Osteocyte (in vitro differentiated cells): ENCODE measurements at regions not wholly inside any gene's neighbourhood (a gene's known extent, or its start where the extent isn't known, plus 50 kb on each side); places are given as distances from the start of the nearest gene placed in this dataset.

Source experiments
- DNase-seq: peaks from one replicate; pipeline ENCODE4 v3.0.0; 2021; ENCODE audit warnings: mixed read lengths; ENCODE audit not compliant: unreplicated experiment; ENCODE audit errors: extremely low spot score
- H3K27ac Mint-ChIP-seq: one replicate; pipeline ENCODE4 v1.8.0; 2021; ENCODE audit warnings: mild to moderate bottlenecking, mixed read lengths; ENCODE audit not compliant: unreplicated experiment
- H3K27me3 Mint-ChIP-seq: one replicate; pipeline ENCODE4 v1.8.0; 2021; ENCODE audit warnings: mixed read lengths; ENCODE audit not compliant: unreplicated experiment
- H3K36me3 Mint-ChIP-seq: one replicate; pipeline ENCODE4 v1.8.0; 2021; ENCODE audit warnings: mixed read lengths; ENCODE audit not compliant: unreplicated experiment
- H3K4me1 Mint-ChIP-seq: one replicate; pipeline ENCODE4 v1.8.0; 2021; ENCODE audit warnings: mixed read lengths; ENCODE audit not compliant: unreplicated experiment
- H3K4me3 Mint-ChIP-seq: one replicate; pipeline ENCODE4 v1.8.0; 2021; ENCODE audit warnings: mild to moderate bottlenecking, moderate library complexity, mixed read lengths; ENCODE audit not compliant: unreplicated experiment
- H3K9me3 Mint-ChIP-seq: one replicate; pipeline ENCODE4 v1.8.0; 2021; ENCODE audit warnings: mixed read lengths; ENCODE audit not compliant: unreplicated experiment
- TF ChIP-seq, protein P1 (sequence below): fragments of 200-600 bp; sonication (generic); IDR thresholded peaks from 2 replicates; pipeline ENCODE4 v1.5.0; 2021; ENCODE audit warnings: antibody characterized with exemption, mild to moderate bottlenecking, moderate library complexity

DNA sequence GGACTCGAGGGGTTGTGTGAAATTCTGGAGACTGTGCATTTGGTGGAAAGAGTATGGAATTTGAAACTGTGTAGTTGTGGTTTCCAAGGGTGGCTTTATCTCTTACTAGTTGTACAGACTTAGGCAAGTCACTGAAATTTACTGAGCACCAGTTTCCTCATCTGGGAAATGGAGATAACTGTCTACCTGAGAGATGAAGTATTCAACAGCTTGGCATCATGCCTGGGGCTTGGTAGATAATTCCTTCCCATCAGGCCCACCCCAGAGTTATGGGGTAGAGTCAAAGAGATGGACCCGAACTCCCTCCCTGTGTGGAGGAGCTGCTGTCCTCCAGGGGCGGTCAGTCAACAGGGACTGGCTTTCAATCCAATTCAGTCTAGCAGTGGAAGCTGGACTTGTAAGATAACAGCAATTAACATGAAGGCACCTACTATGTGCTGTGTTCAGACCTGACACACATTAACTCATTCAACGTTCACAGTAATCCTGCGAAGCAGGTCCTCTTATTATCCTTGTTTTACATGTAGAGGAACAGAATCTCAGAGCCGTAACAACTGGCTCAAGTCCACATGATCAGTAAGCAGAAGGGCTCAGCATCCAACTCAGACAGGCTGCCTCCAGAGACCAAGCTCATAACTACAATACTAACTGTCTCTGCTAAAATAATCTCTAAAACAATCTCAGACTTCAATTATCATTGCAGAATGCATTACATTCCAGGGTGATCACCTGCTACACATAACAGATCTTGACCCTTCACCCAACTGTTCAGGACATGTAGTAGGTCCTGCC is 432.1 kb downstream of the LPIN1 start:
- TF ChIP-seq, protein P1, sequence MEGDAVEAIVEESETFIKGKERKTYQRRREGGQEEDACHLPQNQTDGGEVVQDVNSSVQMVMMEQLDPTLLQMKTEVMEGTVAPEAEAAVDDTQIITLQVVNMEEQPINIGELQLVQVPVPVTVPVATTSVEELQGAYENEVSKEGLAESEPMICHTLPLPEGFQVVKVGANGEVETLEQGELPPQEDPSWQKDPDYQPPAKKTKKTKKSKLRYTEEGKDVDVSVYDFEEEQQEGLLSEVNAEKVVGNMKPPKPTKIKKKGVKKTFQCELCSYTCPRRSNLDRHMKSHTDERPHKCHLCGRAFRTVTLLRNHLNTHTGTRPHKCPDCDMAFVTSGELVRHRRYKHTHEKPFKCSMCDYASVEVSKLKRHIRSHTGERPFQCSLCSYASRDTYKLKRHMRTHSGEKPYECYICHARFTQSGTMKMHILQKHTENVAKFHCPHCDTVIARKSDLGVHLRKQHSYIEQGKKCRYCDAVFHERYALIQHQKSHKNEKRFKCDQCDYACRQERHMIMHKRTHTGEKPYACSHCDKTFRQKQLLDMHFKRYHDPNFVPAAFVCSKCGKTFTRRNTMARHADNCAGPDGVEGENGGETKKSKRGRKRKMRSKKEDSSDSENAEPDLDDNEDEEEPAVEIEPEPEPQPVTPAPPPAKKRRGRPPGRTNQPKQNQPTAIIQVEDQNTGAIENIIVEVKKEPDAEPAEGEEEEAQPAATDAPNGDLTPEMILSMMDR = no peak
- Mint-ChIP-seq H3K27me3 (no peaks in the 10 kb centered on the region), H3K4me3 (no peak overlapping the region), H3K9me3 (no peaks in the 10 kb centered on the region), H3K27ac (peak overlapping the region; percentile 33), H3K36me3 (no peaks in the 10 kb centered on the region), H3K4me1 (peaks cover 41% of the 10 kb centered on the region)
- no peak for DNase-seq

DNA sequence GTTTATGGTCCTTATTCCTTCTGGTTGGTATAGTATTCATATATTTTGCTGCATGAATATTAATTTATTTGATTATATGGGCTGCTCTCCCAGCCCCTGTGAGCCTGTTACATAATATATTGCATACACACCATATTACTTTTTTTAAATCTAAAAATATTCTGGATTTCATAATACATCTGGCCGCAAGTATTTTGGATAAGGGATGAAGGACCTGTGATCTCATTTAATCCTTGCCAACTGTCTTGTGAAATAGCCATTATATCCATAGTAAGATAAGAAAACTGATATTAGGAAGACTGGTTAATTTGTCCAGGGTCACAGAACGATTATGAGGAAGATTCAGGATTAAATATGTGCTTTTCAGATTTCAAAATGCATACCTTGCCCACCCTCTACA is 433.6 kb downstream of the LPIN1 start:
- Mint-ChIP-seq H3K27me3 (no peaks in the 10 kb centered on the region), H3K9me3 (no peaks in the 10 kb centered on the region), H3K27ac (no peak overlapping the region), H3K4me3 (no peak overlapping the region), H3K36me3 (no peaks in the 10 kb centered on the region), H3K4me1 (peaks cover 36% of the 10 kb centered on the region)
- DNase-seq = no peak
- TF ChIP-seq, protein P1 = no peak

- peaks cover 9% of the 10 kb centered on the region for H3K4me1 Mint-ChIP-seq
- no peak overlapping the region for H3K27ac Mint-ChIP-seq
- DNase-seq = no peak
- no peak overlapping the region for H3K4me3 Mint-ChIP-seq
- H3K9me3 Mint-ChIP-seq = no peaks in the 10 kb centered on the region
- no peaks in the 10 kb centered on the region for H3K27me3 Mint-ChIP-seq
- TF ChIP-seq, protein P1 = no peak
- no peaks in the 10 kb centered on the region for H3K36me3 Mint-ChIP-seq
Observed at GRCh38 chr2:12183032-12183645, 436.7 kb downstream of the LPIN1 start.

GRCh38 chr2:12192762-12193161 is 446.3 kb downstream of the LPIN1 start:
- Mint-ChIP-seq H3K27me3 (no peaks in the 10 kb centered on the region), H3K9me3 (peaks cover 7% of the 10 kb centered on the region), H3K4me1 (peaks cover 11% of the 10 kb centered on the region), H3K4me3 (no peak overlapping the region), H3K27ac (no peak overlapping the region), H3K36me3 (no peaks in the 10 kb centered on the region)
- DNase-seq = no peak
- TF ChIP-seq, protein P1 = no peak

GRCh38 chr2:12194968-12195367 is 448.5 kb downstream of the LPIN1 start:
- TF ChIP-seq, protein P1 = no peak

More at GRCh38 chr2:12194968-12195367, 448.5 kb downstream of the LPIN1 start:
- H3K27ac Mint-ChIP-seq = no peak overlapping the region
- H3K4me1 Mint-ChIP-seq = peaks cover 11% of the 10 kb centered on the region
- H3K9me3 Mint-ChIP-seq = peaks cover 7% of the 10 kb centered on the region
- DNase-seq = no peak
- H3K27me3 Mint-ChIP-seq = no peaks in the 10 kb centered on the region
- no peaks in the 10 kb centered on the region for H3K36me3 Mint-ChIP-seq
- H3K4me3 Mint-ChIP-seq = no peak overlapping the region
